Uterus (tissue), 3 donors: ENCODE measurements at regions not wholly inside any gene's neighbourhood (a gene's known extent, or its start where the extent isn't known, plus 50 kb on each side); places are given as distances from the start of the nearest gene placed in this dataset.

Experiments used
- DNase-seq, 2 donors: peaks; one replicate each; pipeline ENCODE4 v3.0.0-alpha.2; 2019 to 2020
- H3K27ac ChIP-seq, 2 donors: fragments of 200-600 bp; sonication (generic); 1 replicate in 1 of 2; 2 replicates in 1 of 2; pipeline ENCODE4 v1.5.1; 2016 to 2018
- H3K27me3 ChIP-seq, 2 donors: fragments of 200-600 bp; sonication (generic); one replicate each; pipeline ENCODE4 v1.5.1; 2018 to 2019; ENCODE audit warnings: control low read depth in 1 of 2
- H3K36me3 ChIP-seq, 2 donors: fragments of 200-600 bp; sonication (generic); one replicate each; pipeline ENCODE4 v1.5.1; 2019; ENCODE audit warnings: control low read depth in 1 of 2
- H3K4me1 ChIP-seq, 2 donors: fragments of 200-600 bp; sonication (generic); one replicate each; pipeline ENCODE4 v1.5.1; 2018 to 2019; ENCODE audit warnings: control low read depth in 1 of 2
- H3K4me3 ChIP-seq, 2 donors: fragments of 200-600 bp; sonication (generic); 1 replicate in 1 of 2; 2 replicates in 1 of 2; pipeline ENCODE4 v1.5.1; 2018 to 2019; ENCODE audit warnings: mild to moderate bottlenecking in 1 of 2
- H3K9me3 ChIP-seq, 2 donors: fragments of 200-600 bp; sonication (generic); one replicate each; pipeline ENCODE4 v1.5.1; 2019; ENCODE audit warnings: control low read depth in 1 of 2
- CTCF ChIP-seq, 4 experiments: fragments of 200-600 bp in 2 of 4; fragments of 450-650 bp in 2 of 4; sonication (generic) in 2 of 4; IDR thresholded peaks; one replicate each; pipeline ENCODE4 v1.5.1; 2016 to 2019; ENCODE audit warnings: antibody characterized with exemption in 4 of 4, mild to moderate bottlenecking in 2 of 4, moderate library complexity in 1 of 4
- POLR2A ChIP-seq, 2 donors: fragments of 450-650 bp; IDR thresholded peaks; one replicate each; pipeline ENCODE4 v1.6.1; 2016; ENCODE audit warnings: antibody characterized with exemption in 2 of 2, mild to moderate bottlenecking in 1 of 2, moderate library complexity in 1 of 2
- intact Hi-C: fragments of 100-400 bp; cut with DNase I; formaldehyde crosslinking; loops from one replicate; pipeline ENCODE4 v1.15.1; 2023; ENCODE audit warnings: low total_unique reads
- donor health status: DM: yes; HTN: yes; CAD: no.

- no peak overlapping the region for H3K4me3 ChIP-seq
- DNase-seq, result no peak
Observed at GRCh38 chr11:116376054-116376453, 396.7 kb downstream of the BUD13 start.

GRCh38 chr11:116375221-116375620, 397.6 kb downstream of the BUD13 start:
- intact Hi-C loops, result no loop called here
- H3K4me3 ChIP-seq, result no peak overlapping the region
- TF ChIP-seq CTCF (IDR thresholded peaks at IDR 0.05) (no peak), POLR2A (IDR thresholded peaks at IDR 0.05) (no peak)
- no peaks in the 10 kb centered on the region for H3K36me3 ChIP-seq
- no peak for DNase-seq
- no peaks in the 10 kb centered on the region for H3K27me3 ChIP-seq
- no peaks in the 10 kb centered on the region for H3K4me1 ChIP-seq
- no peak overlapping the region for H3K27ac ChIP-seq
- H3K9me3 ChIP-seq, result no peaks in the 10 kb centered on the region

More at GRCh38 chr11:116376054-116376453, 396.7 kb downstream of the BUD13 start:
- no peak overlapping the region for H3K27ac ChIP-seq
- no peaks in the 10 kb centered on the region for H3K4me1 ChIP-seq
- TF ChIP-seq POLR2A (IDR thresholded peaks at IDR 0.05) (no peak), CTCF (IDR thresholded peaks at IDR 0.05) (no peak)
- no peaks in the 10 kb centered on the region for H3K36me3 ChIP-seq
- no peaks in the 10 kb centered on the region for H3K9me3 ChIP-seq
- no peaks in the 10 kb centered on the region for H3K27me3 ChIP-seq
- intact Hi-C loops, result no loop called here

GRCh38 chr11:116374085-116374484, 398.7 kb downstream of the BUD13 start:
- TF ChIP-seq POLR2A (IDR thresholded peaks at IDR 0.05), result no peak
- TF ChIP-seq CTCF (IDR thresholded peaks at IDR 0.05), result no peak
- Histone ChIP-seq H3K36me3 (no peaks in the 10 kb centered on the region), H3K4me1 (no peaks in the 10 kb centered on the region), H3K4me3 (no peak overlapping the region), H3K27me3 (no peaks in the 10 kb centered on the region), H3K9me3 (no peaks in the 10 kb centered on the region), H3K27ac (no peak overlapping the region)
- no peak for DNase-seq
- intact Hi-C loops, result no loop called here

- H3K9me3 ChIP-seq, result no peaks in the 10 kb centered on the region
- no peaks in the 10 kb centered on the region for H3K27me3 ChIP-seq
- no peaks in the 10 kb centered on the region for H3K4me1 ChIP-seq
- TF ChIP-seq POLR2A (IDR thresholded peaks at IDR 0.05), result no peak
- TF ChIP-seq CTCF (IDR thresholded peaks at IDR 0.05), result no peak
- H3K27ac ChIP-seq, result no peak overlapping the region
- no peak overlapping the region for H3K4me3 ChIP-seq
- DNase-seq, result no peak
- intact Hi-C loops, result no loop called here
- no peaks in the 10 kb centered on the region for H3K36me3 ChIP-seq
Observed at GRCh38 chr11:116373104-116373944, 399.5 kb downstream of the BUD13 start.

- Histone ChIP-seq H3K36me3 (no peaks in the 10 kb centered on the region), H3K27ac (no peak overlapping the region), H3K4me3 (no peak overlapping the region), H3K4me1 (no peaks in the 10 kb centered on the region), H3K27me3 (no peaks in the 10 kb centered on the region), H3K9me3 (no peaks in the 10 kb centered on the region)
- no peak for TF ChIP-seq CTCF (IDR thresholded peaks at IDR 0.05)
- TF ChIP-seq POLR2A (IDR thresholded peaks at IDR 0.05), result no peak
- intact Hi-C loops, result no loop called here
- no peak for DNase-seq
Observed at GRCh38 chr11:116371146-116371545, 401.6 kb downstream of the BUD13 start.
